ENCODE measurements at regions not wholly inside any gene's neighbourhood (a gene's known extent, or its start where the extent isn't known, plus 50 kb on each side); places are given as distances from the start of the nearest gene placed in this dataset.
"Not testable (repeated sequence)": the region's sequence is repeated elsewhere in the genome, so short reads cannot be mapped to it uniquely, and the experiment has no call there.

- no peak overlapping the region for H3K9ac ChIP-seq (ENCODE audit: low read depth, low read length, poor library complexity, severe bottlenecking)
- no peaks in the 10 kb centered on the region for H3K36me3 ChIP-seq (ENCODE audit: insufficient read depth, low read length)
- H3K4me3 ChIP-seq (ENCODE audit: low read length, poor library complexity, severe bottlenecking) = no peak overlapping the region
- no peaks in the 10 kb centered on the region for H3K9me3 ChIP-seq (ENCODE audit: insufficient read depth, low read depth, low read length)
- H3F3A ChIP-seq (ENCODE audit: low read depth) = no peaks in the 10 kb centered on the region
- H3K27me3 ChIP-seq (ENCODE audit: insufficient read depth, low read length, poor library complexity, severe bottlenecking) = no peaks in the 10 kb centered on the region
- no peak overlapping the region for H2AFZ ChIP-seq (ENCODE audit: low read length)
- H3K79me2 ChIP-seq (ENCODE audit: insufficient read depth, low read length) = no peaks in the 10 kb centered on the region
- TF ChIP-seq CTCF (conservative IDR thresholded peaks at IDR 0.05; ENCODE audit: low read length) = no peak
- no peak for TF ChIP-seq EZH2phosphoT487 (IDR thresholded peaks at IDR 0.05; ENCODE audit: borderline replicate concordance)
- H3K4me1 ChIP-seq (ENCODE audit: insufficient read depth, low read length, poor library complexity, severe bottlenecking) = no peaks in the 10 kb centered on the region
- no peaks in the 10 kb centered on the region for H4K20me1 ChIP-seq (ENCODE audit: insufficient read depth, low read length, poor library complexity, severe bottlenecking)
- no peaks in the 10 kb centered on the region for H3K9me2 ChIP-seq (replicated peaks; ENCODE audit: low read depth, low read length)
- H3K4me2 ChIP-seq (ENCODE audit: low read depth, low read length, poor library complexity, severe bottlenecking) = no peak overlapping the region
Measured at GRCh38 chr12:59282999-59283398, 312.8 kb upstream of the SLC16A7 start.

- not testable (repeated sequence) for H3K9me2 ChIP-seq (replicated peaks; ENCODE audit: low read depth, low read length); H3F3A ChIP-seq (ENCODE audit: low read depth); H3K4me1 ChIP-seq (ENCODE audit: insufficient read depth, low read length, poor library complexity, severe bottlenecking); H3K9me3 ChIP-seq (ENCODE audit: insufficient read depth, low read depth, low read length); H3K9ac ChIP-seq (ENCODE audit: low read depth, low read length, poor library complexity, severe bottlenecking); H3K4me2 ChIP-seq (ENCODE audit: low read depth, low read length, poor library complexity, severe bottlenecking); H3K27me3 ChIP-seq (ENCODE audit: insufficient read depth, low read length, poor library complexity, severe bottlenecking); H3K4me3 ChIP-seq (ENCODE audit: low read length, poor library complexity, severe bottlenecking); H2AFZ ChIP-seq (ENCODE audit: low read length); H3K79me2 ChIP-seq (ENCODE audit: insufficient read depth, low read length); H4K20me1 ChIP-seq (ENCODE audit: insufficient read depth, low read length, poor library complexity, severe bottlenecking); H3K36me3 ChIP-seq (ENCODE audit: insufficient read depth, low read length)
Measured at GRCh38 chr12:59273561-59273960, 322.3 kb upstream of the SLC16A7 start.

DNA sequence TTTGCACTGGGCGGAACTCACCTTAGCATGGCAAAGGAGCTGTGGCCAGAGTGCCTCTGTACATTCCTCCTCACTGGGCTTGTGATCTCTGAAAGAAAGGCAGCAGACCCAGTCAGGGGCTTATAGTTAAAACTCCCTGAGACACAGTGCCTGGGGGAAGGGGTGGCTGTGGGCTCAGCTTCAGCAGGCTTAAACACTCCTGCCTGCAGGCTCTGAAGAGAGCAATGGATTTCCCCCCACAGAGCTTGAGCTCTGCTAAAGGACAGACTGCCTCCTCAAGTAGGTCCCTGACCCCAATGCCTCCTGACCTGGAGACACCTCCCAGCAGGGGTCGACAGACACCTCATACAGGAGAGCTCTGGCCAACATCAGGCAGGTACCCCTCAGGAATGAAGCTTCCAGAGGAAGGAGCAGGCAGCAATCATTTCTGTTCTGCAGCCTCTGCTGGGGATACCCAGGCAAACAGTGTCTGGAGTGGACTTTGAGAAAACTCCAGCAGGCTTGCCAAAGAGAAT is 327.5 kb upstream of the SLC16A7 start:
- Histone ChIP-seq H3K9me2 (replicated peaks; ENCODE audit: low read depth, low read length) (no peaks in the 10 kb centered on the region), H3F3A (ENCODE audit: low read depth) (no peaks in the 10 kb centered on the region)
- TF ChIP-seq CTCF (conservative IDR thresholded peaks at IDR 0.05; ENCODE audit: low read length) (no peak), EZH2phosphoT487 (IDR thresholded peaks at IDR 0.05; ENCODE audit: borderline replicate concordance) (no peak)

GRCh38 chr12:59260202-59260601 is 335.6 kb upstream of the SLC16A7 start:
- H3K79me2 ChIP-seq (ENCODE audit: insufficient read depth, low read length) = no peaks in the 10 kb centered on the region
- no peaks in the 10 kb centered on the region for H3K36me3 ChIP-seq (ENCODE audit: insufficient read depth, low read length)
- no peak overlapping the region for H3K4me2 ChIP-seq (ENCODE audit: low read depth, low read length, poor library complexity, severe bottlenecking)
- H3K4me1 ChIP-seq (ENCODE audit: insufficient read depth, low read length, poor library complexity, severe bottlenecking) = no peaks in the 10 kb centered on the region
- no peaks in the 10 kb centered on the region for H3K9me3 ChIP-seq (ENCODE audit: insufficient read depth, low read depth, low read length)
- H3F3A ChIP-seq (ENCODE audit: low read depth) = no peaks in the 10 kb centered on the region
- H3K9ac ChIP-seq (ENCODE audit: low read depth, low read length, poor library complexity, severe bottlenecking) = no peak overlapping the region
- H4K20me1 ChIP-seq (ENCODE audit: insufficient read depth, low read length, poor library complexity, severe bottlenecking) = no peaks in the 10 kb centered on the region
- H3K27me3 ChIP-seq (ENCODE audit: insufficient read depth, low read length, poor library complexity, severe bottlenecking) = no peaks in the 10 kb centered on the region
- H3K9me2 ChIP-seq (replicated peaks; ENCODE audit: low read depth, low read length) = no peaks in the 10 kb centered on the region
- no peak overlapping the region for H2AFZ ChIP-seq (ENCODE audit: low read length)
- TF ChIP-seq EZH2phosphoT487 (IDR thresholded peaks at IDR 0.05; ENCODE audit: borderline replicate concordance) (no peak), CTCF (conservative IDR thresholded peaks at IDR 0.05; ENCODE audit: low read length) (no peak)
- H3K4me3 ChIP-seq (ENCODE audit: low read length, poor library complexity, severe bottlenecking) = no peak overlapping the region

More for the DNA sequence above, 327.5 kb upstream of the SLC16A7 start:
- Histone ChIP-seq H3K9me3 (ENCODE audit: insufficient read depth, low read depth, low read length) (no peaks in the 10 kb centered on the region), H3K36me3 (ENCODE audit: insufficient read depth, low read length) (no peaks in the 10 kb centered on the region), H3K27me3 (ENCODE audit: insufficient read depth, low read length, poor library complexity, severe bottlenecking) (no peaks in the 10 kb centered on the region), H3K79me2 (ENCODE audit: insufficient read depth, low read length) (no peaks in the 10 kb centered on the region), H4K20me1 (ENCODE audit: insufficient read depth, low read length, poor library complexity, severe bottlenecking) (no peaks in the 10 kb centered on the region), H2AFZ (ENCODE audit: low read length) (no peak overlapping the region), H3K4me1 (ENCODE audit: insufficient read depth, low read length, poor library complexity, severe bottlenecking) (no peaks in the 10 kb centered on the region), H3K4me2 (ENCODE audit: low read depth, low read length, poor library complexity, severe bottlenecking) (no peak overlapping the region), H3K9ac (ENCODE audit: low read depth, low read length, poor library complexity, severe bottlenecking) (no peak overlapping the region), H3K4me3 (ENCODE audit: low read length, poor library complexity, severe bottlenecking) (no peak overlapping the region)
